GM19035 (cell line): ENCODE measurements at regions not wholly inside any gene's neighbourhood (a gene's known extent, or its start where the extent isn't known, plus 50 kb on each side); places are given as distances from the start of the nearest gene placed in this dataset.
"Not testable (repeated sequence)": the region's sequence is repeated elsewhere in the genome, so short reads cannot be mapped to it uniquely, and the experiment has no call there.

Experiments used
- ATAC-seq: cut with Tn5 transposase; IDR thresholded peaks from one replicate; pipeline ENCODE4 v1.9.1; 2021; ENCODE audit not compliant: unreplicated experiment

DNA sequence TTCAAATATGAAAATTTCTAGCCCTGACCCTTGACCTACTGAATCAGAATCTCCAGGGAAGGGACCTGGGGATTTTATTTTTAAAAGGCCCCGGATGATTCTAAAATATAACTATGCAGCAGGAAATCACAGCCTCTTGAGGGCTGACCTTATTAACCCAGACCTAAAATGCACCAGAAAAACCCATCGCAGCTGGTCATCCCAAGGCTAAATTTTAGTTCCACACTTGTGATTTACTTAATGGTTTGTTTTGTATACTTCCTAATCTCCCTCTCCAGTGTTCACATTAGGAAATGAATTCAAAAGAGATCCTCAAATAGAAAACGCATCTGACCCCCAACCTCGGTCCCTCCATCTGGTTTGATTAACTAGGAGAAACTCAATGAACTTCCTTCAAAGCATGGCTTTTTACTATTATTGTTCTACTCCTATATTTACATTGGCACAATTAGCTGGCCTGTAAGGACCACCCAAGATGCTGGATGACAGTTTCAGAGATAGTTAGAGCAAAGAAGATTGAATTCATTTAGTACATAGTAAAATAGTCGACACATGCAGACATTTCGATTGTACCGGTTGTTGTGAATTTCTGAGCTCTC, 147.8 kb upstream of the MED14 start:
- no peak for ATAC-seq

DNA sequence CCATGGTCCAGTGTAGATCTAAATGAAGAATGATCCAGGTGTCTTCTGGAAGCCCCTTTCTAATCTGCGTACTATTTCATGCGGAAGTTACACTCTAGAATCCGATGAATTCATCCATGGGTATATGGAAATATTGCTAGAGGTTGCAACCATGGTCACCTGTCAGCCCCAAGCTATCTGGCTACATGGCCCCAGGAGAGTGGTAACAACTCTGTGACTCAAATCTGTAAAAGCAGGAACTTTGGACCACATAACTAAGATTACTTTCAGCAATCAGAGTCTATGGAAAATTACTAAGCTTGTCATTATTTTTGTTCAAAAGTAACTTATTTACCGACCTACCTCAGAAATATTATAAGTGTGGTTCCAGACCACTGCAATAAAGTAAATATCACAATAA, 150.6 kb upstream of the MED14 start:
- ATAC-seq = no peak

DNA sequence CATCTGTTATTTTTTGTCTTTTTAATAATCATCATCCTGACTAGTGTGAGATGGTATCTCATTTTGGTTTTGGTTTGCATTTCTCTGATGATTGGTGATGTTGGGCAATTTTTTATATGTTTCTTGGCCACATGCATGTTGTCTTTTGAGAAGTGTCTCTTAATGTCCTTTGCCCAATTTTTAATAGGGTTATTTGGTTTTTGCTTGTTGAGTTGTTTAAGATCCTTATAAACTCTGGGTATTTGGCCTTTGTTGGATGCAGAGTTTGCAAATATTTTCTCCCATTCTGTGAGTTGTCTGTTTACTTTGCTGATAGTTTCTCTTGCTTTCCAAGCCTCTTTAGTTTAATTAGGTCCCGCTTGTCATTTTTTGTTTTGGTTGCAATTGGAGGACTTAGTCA, 152.1 kb upstream of the MED14 start:
- no peak for ATAC-seq

DNA sequence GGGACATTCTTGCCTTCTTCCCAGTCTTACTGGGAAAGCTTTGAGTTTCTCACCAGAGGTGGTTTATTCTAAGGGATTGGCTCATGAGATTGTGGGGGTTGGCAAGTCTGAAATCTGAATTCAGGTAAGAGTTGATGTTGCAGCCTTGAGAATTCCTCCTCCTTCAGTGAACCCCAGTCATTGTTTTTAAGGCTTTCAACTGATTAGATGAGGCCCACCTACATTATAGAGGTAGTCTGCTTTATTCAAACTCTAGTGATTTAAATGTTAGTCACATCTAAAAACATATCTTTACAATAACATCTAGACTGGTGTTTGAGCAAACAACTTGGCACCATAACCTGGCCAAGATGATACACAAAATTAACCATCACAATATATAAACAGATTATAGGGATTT, 156.5 kb upstream of the MED14 start:
- ATAC-seq = no peak

DNA sequence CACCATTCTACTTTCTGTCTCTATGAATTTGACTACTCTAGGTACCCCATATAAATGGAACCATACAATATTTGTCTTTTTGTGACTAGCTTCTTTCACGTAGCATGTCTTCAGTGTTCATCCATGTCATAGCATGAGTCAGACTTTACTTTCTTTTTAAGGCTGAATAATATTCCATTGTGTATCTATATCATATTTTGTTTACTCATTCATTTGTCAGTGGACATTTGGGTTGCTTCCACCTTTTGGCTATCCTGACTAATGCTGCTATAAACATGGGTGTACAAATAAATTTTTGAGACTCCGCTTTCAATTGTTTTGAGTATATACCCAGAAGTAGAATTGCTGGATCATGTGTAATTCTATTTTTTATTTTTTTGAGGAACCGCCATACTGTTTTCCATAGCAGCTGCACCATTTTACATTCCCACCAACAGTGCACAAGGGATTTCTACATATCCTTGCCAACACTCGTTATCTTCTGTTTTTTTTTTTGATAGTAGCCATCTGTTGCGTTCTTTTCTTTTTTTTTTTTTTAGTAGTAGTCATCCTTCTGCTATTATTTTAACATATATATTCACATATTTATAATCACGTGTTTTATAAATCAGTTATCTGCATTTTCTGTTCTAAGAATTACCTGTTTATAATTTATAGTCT, 158.0 kb upstream of the MED14 start:
- ATAC-seq = no peak

DNA sequence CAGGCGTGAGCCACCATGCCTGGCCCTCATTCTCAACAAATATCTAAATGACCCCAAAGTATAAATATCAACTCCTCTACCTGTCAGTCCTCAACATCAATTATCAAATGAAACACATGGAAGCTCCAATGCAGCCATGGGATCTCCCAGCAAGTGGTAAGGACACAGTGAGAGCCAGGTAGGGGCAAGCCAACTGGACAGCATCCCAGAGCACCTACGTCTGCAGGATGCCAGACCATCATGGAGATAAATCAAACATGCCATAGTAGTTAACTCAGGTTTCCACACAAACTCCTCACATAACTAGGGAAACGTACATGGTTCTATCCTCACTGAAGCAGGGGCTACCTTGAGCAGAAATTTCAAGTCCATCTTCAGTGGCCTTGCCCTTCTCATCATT, 159.9 kb upstream of the MED14 start:
- ATAC-seq = no peak

DNA sequence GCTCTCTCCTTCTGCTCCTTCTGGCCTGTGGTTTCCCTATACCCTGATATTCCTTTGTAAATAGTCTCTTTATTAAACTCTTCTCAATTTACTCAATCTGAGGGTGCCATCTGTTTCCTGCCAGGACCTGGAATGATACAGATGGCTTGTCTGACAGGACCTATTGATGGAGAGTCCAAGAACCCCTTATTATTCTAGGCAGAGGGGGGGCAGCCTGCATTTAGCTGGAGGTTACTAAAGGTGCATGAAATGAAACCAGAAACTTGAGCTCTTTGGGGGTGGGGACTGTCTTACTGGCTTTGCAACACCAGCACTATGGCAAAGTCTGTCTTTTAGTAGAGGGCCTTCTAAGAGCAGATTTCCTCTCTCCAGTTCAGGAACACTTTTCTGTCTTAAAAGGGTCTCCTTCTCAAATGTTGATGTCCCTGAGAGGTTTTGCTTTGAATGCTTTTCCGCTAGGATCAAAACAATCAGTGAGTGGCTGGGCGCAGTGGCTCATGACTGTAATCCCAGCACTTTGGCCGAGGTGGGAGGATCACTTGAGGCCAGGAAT, 162.5 kb upstream of the MED14 start:
- ATAC-seq = no peak

DNA sequence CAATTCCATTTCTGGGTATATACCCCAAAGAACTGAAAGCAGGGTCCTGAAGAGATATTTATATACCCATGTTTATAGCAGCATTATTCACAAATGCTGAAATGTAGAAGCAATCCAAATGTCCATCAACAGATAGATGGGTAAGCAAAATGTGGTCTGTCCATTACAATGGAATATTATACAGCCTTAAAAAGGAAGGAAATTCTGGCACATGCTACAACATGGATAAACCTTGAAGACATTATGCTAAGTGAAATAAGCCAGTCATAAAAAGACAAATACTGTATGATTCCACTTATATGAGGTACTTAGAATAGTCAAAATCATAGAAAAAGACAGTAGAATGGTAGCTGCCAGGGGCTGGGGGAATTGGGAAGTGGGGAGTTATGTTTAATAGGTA, 169.4 kb upstream of the MED14 start:
- not testable (repeated sequence) for ATAC-seq

DNA sequence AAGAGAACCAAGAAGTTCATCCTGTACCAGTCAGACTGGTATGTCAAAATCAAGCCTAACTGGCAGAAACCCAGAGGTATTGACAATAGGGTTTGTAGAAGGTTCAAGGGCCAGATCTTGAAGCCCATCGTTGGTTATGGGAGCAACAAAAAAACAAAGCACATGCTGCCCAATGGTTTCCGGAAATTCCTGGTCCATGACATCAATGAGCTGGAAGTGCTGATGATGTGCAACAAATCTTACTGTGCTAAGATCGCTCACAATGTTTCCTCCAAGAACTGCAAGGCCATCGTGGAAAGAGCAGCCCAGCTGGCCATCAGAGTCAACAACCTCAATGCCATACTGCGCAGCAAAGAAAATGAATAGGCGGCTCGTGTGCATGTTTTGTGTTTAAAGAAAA, 172.7 kb upstream of the MED14 start:
- ATAC-seq = no peak

DNA sequence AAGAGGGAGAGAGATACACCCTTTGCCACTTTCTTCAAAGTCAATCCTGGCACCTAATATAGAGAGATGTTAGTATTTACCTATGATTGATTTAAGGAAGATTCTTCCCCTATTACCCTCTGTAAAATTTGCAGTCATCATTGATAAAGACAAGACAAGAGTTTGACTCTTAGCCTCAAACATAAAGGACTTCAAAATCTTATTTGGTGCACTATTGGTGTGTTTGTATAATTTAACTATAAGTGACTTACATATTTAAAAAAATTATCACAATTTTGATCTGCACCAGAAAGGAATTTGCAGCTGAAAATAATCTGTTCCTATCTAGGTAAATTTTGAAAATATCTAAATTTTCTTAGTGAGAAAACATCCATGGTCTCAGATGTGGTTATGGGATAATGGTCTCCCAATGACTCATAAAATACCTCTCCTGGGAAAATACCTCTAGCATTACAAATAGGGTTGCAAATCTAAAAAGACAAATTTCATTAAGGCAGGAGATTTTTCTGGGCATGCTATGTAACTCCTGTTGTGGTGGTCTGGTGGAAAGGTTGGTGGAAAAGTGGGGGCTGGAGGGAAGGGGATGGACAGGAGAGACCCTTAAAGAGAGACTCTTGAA, 173.6 kb upstream of the MED14 start:
- no peak for ATAC-seq

DNA sequence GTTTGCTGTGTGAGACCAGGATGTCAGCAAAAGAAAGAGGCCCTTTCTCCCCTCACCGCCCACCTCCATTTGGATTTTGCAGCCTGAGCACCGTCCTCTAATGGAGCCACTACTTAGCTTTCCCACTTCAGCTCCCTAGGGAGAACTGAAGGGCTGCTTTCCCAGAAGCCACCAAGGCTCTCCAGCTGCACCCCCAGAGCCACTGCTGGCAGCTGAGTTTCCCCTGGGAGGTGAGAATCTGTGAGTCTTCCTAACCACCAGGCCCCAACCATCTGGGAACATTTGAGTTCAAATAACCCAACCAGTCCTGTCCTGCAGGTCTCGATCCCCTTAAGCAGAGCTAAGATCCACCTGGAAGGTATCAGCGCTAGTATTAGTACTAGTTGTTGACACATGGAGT, 173.1 kb upstream of the USP9X start:
- ATAC-seq = no peak

DNA sequence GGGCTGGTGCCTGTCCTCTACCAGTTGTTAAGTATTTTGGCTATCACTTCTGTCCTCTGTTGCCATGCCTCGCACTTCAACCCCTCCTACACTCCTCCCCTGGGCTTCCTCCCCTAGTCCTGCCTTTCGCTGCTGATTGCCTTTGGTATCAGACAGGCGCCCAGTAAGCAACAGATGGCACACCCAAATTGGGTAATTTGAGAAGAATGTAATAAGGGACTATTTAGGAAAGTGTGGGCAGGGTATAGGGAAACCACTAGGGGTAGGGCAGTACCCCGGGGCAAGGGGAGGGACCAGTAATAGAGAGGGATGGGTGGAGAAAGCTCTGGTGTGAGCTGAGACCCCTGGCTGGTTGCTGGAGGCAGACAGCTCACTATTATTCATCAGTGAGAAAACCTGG, 172.7 kb upstream of the USP9X start:
- ATAC-seq = no peak

DNA sequence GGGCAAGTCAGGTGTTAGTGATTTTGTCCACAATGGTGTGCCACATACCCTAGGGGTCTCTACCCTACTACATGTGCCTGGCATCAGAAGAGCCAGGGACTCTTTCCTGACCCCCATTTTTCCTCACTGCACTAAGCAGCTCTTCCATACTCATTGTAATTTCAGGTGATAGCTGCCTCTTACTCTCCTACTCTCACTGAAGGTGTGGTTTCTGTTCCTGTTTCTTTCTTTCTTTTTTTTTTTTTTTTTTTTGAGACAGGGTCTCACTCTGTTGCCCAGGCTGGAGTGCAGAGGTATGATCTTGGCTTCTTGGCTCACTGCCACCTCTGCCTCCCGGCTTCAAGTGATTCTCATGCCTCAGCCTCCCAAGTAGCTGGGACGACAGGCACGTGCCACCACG, 164.9 kb upstream of the USP9X start:
- ATAC-seq = no peak

DNA sequence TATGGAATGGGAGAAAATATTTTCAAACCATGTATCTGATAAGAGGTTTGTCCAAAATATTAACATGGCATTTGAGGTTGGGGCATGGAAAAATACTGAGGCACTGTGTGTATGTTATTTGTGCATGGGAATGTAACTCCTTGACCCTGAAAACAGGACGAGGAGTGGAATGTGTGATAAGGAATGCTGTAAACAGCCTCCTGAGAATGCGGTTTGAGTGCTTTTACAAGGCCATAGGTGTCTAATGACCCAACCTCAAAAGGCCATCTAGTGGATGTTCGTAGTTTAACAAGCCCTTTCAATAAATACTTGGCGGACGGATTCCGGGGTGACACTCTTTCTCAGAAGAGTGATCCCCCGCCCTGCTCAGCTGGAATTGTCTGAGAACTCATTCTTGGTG, 162.9 kb upstream of the USP9X start:
- no peak for ATAC-seq

DNA sequence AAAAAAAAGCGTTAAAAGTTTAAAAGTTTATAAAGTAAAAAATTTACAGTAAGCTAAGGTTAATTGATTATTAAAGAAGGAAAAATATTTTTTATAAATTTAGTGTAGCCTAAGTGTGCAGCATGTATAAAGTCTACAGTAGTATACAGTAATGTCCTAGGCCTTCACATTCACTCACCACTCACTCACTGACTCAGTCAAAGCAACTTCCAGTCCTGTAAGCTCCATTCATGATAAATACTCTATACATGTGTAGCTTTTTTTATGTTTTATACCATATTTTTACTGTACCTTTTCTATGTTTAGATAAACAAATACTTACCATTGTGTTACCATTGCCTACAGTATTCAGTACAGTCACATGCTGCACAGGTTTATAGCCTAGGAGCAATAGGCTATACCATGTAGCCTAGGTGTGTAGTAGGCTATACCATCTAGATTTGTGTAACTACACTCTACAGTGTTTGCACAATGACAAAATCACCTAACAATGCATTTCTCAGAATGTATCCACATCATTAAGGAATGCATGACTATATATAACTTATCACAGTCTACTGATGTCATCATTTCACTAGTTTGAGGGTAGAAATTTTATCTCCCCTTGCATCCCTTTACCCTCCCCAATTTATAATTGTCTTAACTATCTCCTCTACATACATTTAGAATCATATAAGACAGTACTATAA, 158.4 kb upstream of the USP9X start:
- ATAC-seq = not testable (repeated sequence)

DNA sequence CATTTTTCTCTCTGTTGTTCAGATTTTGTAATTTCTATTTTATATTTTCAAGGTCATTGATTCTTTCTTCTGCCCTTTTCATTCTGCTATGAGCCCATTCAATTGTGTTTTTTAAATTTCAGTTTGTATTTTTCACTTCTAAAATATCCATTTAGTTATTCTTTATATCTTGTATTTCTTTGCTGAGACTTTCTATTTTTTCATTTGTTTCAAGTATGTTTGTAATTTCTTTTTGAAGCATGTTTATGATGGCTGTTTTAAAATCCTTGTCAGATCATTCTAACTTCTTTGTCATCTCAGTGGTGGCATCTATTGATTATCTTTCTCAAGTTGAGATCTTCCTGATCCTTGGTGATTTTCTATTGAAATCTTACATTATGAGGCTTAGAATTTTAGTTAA, 157.2 kb upstream of the USP9X start:
- no peak for ATAC-seq

DNA sequence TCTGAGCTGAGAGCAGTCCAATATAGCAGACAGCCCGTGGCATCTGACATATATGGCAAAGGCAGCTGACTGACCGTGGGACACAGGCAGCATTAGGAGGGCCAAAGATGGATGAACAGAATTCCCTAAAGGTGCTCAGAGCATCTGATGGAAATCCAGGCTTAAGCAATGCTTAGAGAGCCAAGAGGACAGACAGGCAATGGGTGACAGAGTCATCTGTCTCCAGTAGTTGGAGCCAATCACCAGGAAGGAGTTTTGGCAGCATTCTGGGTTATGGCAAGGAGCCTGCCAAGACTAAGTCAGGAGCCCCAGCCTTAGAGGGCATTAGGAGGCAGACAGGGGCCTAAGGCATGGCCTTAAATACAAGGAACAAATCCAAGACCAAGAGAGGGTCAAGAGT, 153.3 kb upstream of the USP9X start:
- no peak for ATAC-seq

DNA sequence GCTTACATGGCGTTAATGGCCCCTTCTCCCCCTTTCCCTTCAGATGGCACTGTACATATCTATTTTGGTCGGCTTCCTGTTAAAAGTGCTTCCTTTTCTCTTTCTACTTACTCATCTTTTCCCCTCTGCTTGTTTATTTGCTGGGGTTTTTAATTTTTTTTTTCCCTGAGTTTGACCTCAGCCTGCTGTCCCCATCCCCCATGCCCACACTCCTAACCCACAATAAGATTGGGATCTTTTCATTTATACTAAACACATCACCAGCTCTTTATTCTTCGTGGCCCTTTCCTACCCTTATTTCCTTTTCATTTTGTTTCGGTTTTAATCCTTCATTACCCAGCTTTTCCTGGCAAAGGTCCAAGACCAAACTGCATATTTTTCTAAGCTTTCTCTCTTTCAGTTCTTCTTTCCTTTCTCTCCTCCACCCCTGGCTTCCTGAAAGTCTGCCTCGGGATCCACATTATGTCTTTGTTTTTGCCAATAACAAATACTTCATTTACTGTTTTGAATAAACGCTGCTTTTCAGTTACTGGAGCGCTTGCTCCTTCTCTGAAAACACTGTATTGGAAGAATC, 152.0 kb upstream of the USP9X start:
- ATAC-seq = no peak

DNA sequence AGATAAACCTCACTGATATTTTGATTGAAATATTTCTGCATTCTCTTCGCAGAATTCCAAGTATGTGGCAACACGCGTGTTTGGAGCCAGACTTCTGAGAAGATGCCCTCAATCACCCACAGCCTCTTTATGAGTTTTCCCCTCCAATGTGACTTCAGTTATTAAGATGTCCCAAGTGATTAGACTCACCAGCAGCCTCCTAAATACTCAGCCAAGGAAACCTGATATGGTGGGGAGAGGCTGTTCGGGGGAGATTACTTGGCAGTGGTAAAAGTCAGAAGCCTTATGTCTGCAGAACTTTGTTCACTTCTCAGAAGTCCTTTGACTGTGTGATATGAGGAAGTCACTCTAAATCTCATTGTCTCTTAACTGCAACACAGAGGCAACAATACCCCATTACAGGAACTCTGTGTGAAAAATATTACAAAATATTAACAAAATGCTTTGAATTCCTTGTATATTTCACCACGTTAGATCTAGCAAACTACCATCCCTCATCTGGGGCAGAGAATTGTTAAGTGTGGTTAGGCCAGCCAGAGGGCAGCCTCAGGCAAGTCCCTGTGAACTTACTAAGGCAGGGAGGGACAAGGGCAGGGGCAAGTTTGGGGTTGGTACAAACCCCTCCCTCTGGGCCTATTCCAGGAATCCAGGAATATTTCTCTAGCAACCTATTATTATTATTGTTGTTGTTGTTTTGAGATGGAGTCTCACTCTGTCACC, 151.4 kb upstream of the USP9X start:
- ATAC-seq = no peak

DNA sequence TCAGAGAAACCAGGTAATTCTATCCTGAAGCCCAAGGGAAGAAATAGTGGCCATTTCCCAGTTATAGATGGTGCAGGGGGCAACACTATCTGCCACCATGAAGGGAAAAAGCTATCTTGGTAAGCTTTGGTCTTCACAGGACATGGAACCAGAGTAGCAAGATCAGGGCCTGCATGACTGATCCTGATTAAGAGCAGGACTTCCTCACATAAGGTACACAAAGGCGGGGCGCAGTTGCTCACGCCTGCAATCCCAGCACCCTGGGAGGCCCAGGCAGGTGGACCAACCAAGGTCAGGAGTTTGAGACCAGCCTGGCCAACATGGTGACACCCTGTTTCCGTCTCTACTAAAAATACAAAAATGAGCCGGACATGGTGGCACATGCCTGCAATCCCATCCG, 148.4 kb upstream of the USP9X start:
- ATAC-seq = no peak

DNA sequence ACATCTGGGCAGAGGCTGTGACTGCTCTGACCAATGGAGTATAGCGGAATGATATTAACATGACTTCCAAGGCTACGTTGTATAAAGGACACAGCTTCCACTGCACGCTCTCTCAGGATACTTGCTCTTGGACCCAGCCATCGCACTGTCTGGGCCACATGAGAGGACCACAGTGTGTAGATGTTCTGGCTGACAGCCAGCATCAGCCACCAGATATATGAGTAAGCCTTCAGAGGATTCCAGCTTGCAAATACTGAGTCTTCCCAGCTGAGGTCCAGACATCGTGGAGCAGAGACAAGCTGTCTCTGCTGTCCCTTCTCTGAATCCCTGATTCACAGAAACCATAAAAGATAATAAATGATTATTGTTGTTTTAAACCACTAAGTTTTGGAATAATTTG, 146.8 kb upstream of the USP9X start:
- ATAC-seq = no peak
